Middle frontal gyrus (tissue), 1 donor: ENCODE measurements at regions not wholly inside any gene's neighbourhood (a gene's known extent, or its start where the extent isn't known, plus 50 kb on each side); places are given as distances from the start of the nearest gene placed in this dataset.
"Not testable (repeated sequence)": the region's sequence is repeated elsewhere in the genome, so short reads cannot be mapped to it uniquely, and the experiment has no call there.

Experiments used
- DNase-seq: peaks from one replicate; pipeline ENCODE4 v3.0.0-alpha.2; 2015; ENCODE audit warnings: low spot score; ENCODE audit errors: extremely low spot score

- not testable (repeated sequence) for DNase-seq
Measured at GRCh38 chr15:29648415-29648814, 173.9 kb downstream of the TJP1 start.

DNA sequence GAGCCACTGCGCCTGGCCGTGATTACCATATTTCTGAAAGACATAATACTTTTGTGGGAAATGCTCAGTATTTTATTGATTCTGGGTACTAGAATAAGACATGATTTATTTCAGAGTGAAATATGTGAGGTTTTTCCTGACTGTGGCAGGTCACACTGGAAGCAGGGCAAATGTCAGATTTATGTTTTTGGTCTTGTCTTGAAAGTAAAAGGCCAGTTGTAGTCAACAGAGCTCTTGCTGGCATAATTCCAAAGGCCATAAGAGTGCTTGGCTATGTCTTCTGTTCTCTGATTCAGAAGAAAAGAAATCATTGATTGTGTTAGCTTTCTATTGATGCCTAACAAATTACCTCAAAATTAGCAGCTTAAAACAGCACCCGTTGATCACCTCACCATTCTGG lies 176.4 kb downstream of the TJP1 start:
- no peak for DNase-seq

- not testable (repeated sequence) for DNase-seq
Measured at GRCh38 chr15:29644361-29644760, 177.9 kb downstream of the TJP1 start.

DNA sequence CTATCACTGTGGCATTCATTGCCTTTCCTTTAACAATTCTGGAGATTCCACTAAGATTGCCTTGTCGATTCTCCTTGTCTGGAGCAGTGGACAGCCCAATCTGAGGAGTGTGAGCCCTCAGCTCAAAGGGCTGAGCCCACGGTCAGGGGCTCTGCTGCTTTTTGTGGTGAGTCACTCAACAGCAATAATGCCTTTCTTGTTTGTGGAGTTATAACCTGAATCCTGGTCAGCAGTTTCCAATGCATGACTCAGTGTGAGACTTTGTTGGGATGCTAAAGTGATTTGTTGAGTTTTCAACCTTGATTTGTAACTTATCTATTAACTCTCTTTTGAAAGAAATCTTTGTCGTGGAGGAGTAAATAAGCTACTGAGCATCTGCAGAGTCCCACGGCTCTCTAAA lies 183.5 kb downstream of the TJP1 start:
- DNase-seq = no peak

- no peak for DNase-seq
Measured at GRCh38 chr15:29638011-29638410, 184.3 kb downstream of the TJP1 start.

- no peak for DNase-seq
Measured at GRCh38 chr15:29637555-29637954, 184.7 kb downstream of the TJP1 start.

DNA sequence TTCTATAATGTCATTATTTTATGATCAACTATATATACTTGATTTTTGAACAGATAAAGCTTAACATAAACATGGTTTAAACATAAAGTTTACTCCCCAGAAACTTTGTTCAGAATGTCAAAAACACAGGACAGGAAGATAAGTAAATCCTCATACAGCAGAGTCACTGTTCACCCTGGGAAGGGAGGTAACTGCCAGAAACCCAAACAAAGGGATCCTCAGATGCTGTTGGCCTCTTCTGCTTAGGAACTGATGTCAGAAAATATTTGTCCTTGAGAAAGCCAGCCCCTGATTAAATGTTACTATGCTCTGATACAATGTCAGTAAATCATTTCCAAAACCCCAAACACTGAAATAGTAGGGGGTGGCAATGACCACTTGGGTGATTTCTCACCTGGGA lies 185.3 kb downstream of the TJP1 start:
- no peak for DNase-seq

GRCh38 chr15:29636140-29636539 lies 186.1 kb downstream of the TJP1 start:
- no peak for DNase-seq

DNA sequence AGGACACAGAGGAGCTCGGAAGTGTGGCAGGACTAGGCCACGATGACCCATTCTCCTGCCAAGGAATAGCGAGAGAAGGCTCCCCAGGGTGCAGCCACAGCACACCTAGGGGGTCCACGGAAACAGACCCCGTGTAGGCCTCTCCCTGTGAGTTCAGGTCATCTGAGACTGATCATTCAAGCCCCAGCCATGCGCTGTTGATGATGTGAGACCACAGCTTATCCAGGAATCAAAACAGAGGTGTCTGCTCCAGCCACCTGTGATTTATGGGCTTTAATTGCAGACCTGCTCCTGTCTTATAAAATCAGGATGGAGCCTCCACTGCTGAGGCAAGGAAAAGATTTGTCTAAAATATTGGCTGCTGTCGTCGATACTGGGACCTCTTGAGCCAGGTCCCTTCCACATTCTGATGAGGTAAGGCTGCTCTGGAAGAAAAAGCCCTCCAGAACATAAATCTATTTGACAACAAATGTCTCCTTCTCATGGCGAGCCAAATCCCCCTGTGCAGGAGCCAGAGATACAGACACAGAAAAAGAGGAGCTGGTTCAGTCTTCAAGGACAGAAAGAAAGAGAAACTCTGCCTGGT lies 186.7 kb downstream of the TJP1 start:
- no peak for DNase-seq

- DNase-seq = no peak
Measured at GRCh38 chr15:29633971-29634370, 188.3 kb downstream of the TJP1 start.

DNA sequence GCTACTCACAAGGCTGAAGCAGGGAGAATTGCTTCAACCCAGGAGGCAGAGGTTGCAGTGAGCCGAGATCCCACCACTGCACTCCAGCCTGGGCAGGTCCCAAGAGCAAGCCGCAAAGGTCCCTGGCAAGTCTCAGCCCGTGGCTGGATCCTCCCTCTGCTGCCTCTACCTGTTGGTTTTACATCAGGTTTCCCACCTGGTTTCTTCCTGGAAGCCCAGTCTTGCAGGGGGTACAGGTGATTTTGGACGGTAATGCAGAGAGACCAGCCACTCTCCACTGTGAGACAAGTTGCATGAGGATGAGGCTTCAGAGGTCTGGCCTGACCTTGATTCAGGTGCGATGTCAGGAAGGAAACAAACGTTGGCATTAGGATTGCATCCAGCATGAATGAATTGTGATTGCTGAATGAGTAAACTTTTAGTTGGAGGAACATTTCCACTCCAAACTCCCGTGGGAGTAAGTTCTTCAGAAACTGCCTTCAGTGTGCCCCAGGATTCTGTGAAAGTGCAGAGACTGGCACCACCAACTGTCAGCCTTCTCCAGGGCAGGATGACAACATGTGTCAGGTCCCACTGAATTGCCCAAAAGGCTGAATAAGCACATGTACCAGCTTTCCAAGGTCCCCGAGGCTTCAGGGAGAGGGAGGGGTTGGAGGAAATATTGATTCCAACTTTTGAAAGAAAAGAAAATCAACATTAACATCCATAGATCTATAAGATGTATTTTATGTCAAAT lies 189.4 kb downstream of the TJP1 start:
- no peak for DNase-seq

- DNase-seq = no peak
Measured at GRCh38 chr15:29631076-29632070, 190.9 kb downstream of the TJP1 start.

GRCh38 chr15:29624271-29624670 lies 198.0 kb downstream of the TJP1 start:
- DNase-seq = no peak

DNA sequence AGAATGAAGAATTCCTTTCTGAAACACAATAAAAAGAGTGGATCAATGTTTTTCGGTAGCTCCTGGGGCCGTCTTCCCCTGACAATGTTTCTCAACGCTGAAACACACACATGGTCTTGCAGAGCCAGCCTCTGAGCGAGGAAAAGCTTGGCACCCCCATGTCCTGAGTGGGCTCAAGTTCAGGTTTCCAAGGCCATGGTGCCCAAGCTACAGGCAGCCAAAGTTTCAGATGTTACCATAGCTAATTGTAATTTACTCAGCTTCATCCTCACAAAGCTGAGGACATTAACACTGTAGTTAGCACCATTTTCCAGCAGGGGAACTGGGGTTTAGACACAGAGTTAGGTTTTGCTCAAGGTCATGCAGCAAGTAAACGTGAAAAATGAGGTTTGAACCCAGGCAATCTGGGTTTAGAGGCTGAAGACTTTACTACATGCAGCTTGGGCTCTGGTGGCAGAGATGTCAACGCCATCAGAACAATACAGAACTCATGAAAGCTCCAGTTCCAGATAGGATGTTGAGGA lies 199.1 kb downstream of the TJP1 start:
- DNase-seq = no peak

DNA sequence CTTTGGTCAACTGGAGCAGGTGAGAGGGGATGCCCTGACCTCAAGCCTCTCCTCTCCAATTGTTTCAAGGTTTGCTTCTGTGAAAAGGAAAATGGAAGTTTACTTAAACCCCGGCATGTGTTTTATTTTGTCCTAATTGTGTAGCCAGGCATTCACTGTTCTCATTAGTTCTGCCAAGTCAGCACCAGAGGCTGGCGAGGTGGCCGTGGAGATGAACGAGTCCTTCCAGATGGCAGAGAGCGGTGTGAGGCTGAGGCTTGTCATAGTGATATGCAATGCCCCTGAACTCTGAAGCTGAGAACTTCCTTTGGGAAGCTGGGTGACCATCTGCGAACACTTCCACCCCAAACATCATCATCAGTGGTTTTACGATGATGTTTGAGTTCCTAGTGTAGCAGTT lies 199.6 kb downstream of the TJP1 start:
- no peak for DNase-seq

DNA sequence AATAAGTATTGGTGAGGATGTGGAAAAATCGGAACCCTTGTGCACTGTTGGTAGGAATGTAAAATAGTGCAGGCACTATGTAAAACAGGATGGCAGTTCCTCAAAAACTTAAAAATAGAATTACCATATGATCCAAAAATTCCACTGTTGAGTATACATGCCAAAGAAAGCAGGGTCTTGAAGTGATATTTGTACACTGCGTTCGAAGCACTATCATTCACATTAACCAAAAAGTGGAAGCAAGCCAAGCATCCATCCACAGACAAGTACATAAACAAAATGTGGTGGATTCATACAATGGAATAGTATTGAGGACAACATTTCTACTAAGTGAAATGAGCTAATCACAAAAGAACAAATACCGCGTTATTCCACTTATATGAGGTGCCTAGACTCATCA lies 200.7 kb downstream of the TJP1 start:
- no peak for DNase-seq

GRCh38 chr15:29618586-29618985 lies 203.7 kb downstream of the TJP1 start:
- no peak for DNase-seq

GRCh38 chr15:29616512-29616911 lies 205.8 kb downstream of the TJP1 start:
- DNase-seq = no peak

DNA sequence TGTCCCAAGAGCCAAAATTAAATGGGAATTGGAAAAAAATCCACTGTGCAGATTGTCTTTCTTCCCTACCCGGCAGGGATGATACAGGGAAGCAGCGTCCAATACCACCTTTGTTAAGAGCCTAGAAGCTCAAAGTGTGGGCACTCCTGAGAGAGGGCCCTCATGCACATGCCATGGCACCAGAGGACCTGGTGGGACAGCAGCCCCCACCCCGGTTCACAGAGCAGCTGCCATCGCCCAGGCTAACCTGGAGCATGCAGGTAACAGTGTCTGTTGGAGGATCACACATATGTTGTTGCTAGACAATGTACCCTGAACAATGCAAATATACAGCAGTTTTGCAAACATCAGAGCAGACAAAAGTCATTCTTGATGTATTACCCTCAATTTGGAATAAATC lies 206.5 kb downstream of the TJP1 start:
- DNase-seq = no peak

DNA sequence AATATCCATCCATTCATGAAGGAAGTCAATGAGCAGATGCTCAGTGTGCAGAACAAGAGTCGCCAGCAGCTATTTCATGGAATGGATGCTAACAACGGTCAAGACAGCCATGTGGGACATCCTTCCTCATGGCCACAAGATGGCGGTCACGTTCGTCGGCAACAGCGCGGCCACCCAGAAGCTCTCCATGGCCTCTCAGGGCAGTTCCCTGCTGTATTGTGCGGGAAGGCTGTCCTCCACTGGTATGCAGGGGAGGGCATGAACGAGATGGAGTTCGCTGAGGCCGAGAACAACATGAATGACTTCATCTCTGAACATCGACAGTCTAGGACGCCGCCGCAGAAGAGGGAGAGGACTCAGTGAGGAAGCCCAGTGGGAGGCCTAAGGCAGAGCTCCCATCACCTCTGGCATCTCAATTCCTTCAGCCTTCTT lies 208.3 kb downstream of the TJP1 start:
- no peak for DNase-seq

GRCh38 chr15:29612701-29613100 lies 209.6 kb downstream of the TJP1 start:
- no peak for DNase-seq

GRCh38 chr15:29612096-29612495 lies 210.2 kb downstream of the TJP1 start:
- DNase-seq = no peak
